ELF-1 (cell line): ENCODE measurements at regions not wholly inside any gene's neighbourhood (a gene's known extent, or its start where the extent isn't known, plus 50 kb on each side); places are given as distances from the start of the nearest gene placed in this dataset.

Source experiments
- DNase-seq: peaks from one replicate; pipeline ENCODE4 v3.0.0-alpha.2; 2016; ENCODE audit warnings: low read depth, low spot score

- DNase-seq: no peak
Observed at GRCh38 chr3:22933841-22934116, 269.3 kb upstream of the UBE2E2 start.

GRCh38 chr3:22935040-22935439, 268.1 kb upstream of the UBE2E2 start:
- DNase-seq: no peak

GRCh38 chr3:22937536-22937935, 265.6 kb upstream of the UBE2E2 start:
- no peak for DNase-seq

GRCh38 chr3:22938739-22939138, 264.4 kb upstream of the UBE2E2 start:
- DNase-seq: no peak

GRCh38 chr3:22939349-22939748, 263.8 kb upstream of the UBE2E2 start:
- no peak for DNase-seq

GRCh38 chr3:22940285-22940684, 262.8 kb upstream of the UBE2E2 start:
- DNase-seq: no peak

GRCh38 chr3:22942981-22943380, 260.1 kb upstream of the UBE2E2 start:
- DNase-seq: no peak

GRCh38 chr3:22947851-22948250, 255.3 kb upstream of the UBE2E2 start:
- no peak for DNase-seq

- no peak for DNase-seq
Observed at GRCh38 chr3:22951910-22952309, 251.2 kb upstream of the UBE2E2 start.

GRCh38 chr3:22952860-22953259, 250.3 kb upstream of the UBE2E2 start:
- no peak for DNase-seq

- DNase-seq: no peak
Observed at GRCh38 chr3:22959593-22959992, 243.5 kb upstream of the UBE2E2 start.

GRCh38 chr3:22960105-22960984, 242.8 kb upstream of the UBE2E2 start:
- no peak for DNase-seq

GRCh38 chr3:22962244-22962643, 240.9 kb upstream of the UBE2E2 start:
- DNase-seq: no peak

GRCh38 chr3:22966349-22966748, 236.8 kb upstream of the UBE2E2 start:
- DNase-seq: no peak

- no peak for DNase-seq
Observed at GRCh38 chr3:22969276-22969675, 233.9 kb upstream of the UBE2E2 start.

GRCh38 chr3:22971497-22971896, 231.6 kb upstream of the UBE2E2 start:
- DNase-seq: no peak

- DNase-seq: no peak
Observed at GRCh38 chr3:22977042-22977441, 226.1 kb upstream of the UBE2E2 start.

GRCh38 chr3:22977650-22978289, 225.4 kb upstream of the UBE2E2 start:
- no peak for DNase-seq

- no peak for DNase-seq
Observed at GRCh38 chr3:22979581-22979980, 223.5 kb upstream of the UBE2E2 start.

- DNase-seq: no peak
Observed at GRCh38 chr3:22980346-22980745, 222.8 kb upstream of the UBE2E2 start.

GRCh38 chr3:22981166-22981565, 222.0 kb upstream of the UBE2E2 start:
- DNase-seq: no peak

- DNase-seq: no peak
Observed at GRCh38 chr3:22981861-22982260, 221.3 kb upstream of the UBE2E2 start.

GRCh38 chr3:22982981-22983587, 220.0 kb upstream of the UBE2E2 start:
- no peak for DNase-seq
